Adrenal gland (tissue), 5 donors: ENCODE measurements at regions not wholly inside any gene's neighbourhood (a gene's known extent, or its start where the extent isn't known, plus 50 kb on each side); places are given as distances from the start of the nearest gene placed in this dataset.

Source experiments
- CTCF ChIP-seq, 6 experiments: fragments of 450-650 bp in 4 of 6; fragments of 200-600 bp in 2 of 6; sonication (generic) in 1 of 6; IDR thresholded peaks; 1 replicate in 5 of 6; 2 replicates in 1 of 6; pipeline versions ENCODE4 v1.5.1 to v1.8.0; 2016 to 2021; ENCODE audit warnings: antibody characterized with exemption in 6 of 6, mild to moderate bottlenecking in 2 of 6, moderate library complexity in 1 of 6
- POLR2A ChIP-seq, 2 donors: fragments of 450-650 bp; IDR thresholded peaks; one replicate each; pipeline ENCODE4 v1.6.1; 2017; ENCODE audit warnings: antibody characterized with exemption in 2 of 2, mild to moderate bottlenecking in 2 of 2, moderate library complexity in 1 of 2
- donor health status: DM: no; HTN: no; CAD: no.

- TF ChIP-seq POLR2A (IDR thresholded peaks at IDR 0.05) (no peak), CTCF (IDR thresholded peaks at IDR 0.05) (no peak)
Measured at GRCh38 chr2:40734797-40735196, 282.9 kb upstream of the SLC8A1 start.
